DND-41 (cell line): ENCODE measurements at regions not wholly inside any gene's neighbourhood (a gene's known extent, or its start where the extent isn't known, plus 50 kb on each side); places are given as distances from the start of the nearest gene placed in this dataset.

ENCODE experiments used
- CTCF ChIP-seq: IDR thresholded peaks from 2 replicates; pipeline ENCODE4 v1.5.1; 2012; ENCODE audit warnings: borderline replicate concordance, low read length, moderate library complexity, mild to moderate bottlenecking; ENCODE audit not compliant: poor library complexity, severe bottlenecking; ENCODE audit errors: extremely low read depth
- EZH2 ChIP-seq: IDR thresholded peaks from 3 replicates; pipeline ENCODE4 v1.6.1; 2012; ENCODE audit warnings: borderline replicate concordance, low read depth, mild to moderate bottlenecking, moderate library complexity, low read length, inconsistent platforms; ENCODE audit not compliant: severe bottlenecking

DNA sequence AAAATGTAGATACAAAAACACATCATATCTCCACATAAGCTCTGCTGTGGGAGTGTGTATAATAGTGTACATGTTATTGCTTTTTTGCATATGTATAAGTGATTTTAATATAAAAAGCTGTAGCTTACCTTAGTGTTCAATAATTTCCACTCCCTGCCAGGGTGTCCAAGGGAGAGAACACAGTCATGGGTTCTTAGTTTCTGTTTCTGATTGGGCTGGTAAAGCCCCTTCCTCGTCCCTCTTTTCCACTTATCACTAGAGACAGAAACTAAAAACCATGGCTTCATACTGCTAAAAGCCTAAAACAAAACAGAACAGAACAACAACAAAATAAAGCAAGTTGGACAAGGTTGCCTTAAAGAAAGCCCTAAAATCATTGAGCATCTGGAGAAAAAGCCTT lies 74.4 kb upstream of the S1PR3 start:
- TF ChIP-seq CTCF (no peak), EZH2 (no peak)
